PFSK-1 (cell line): ENCODE measurements at regions not wholly inside any gene's neighbourhood (a gene's known extent, or its start where the extent isn't known, plus 50 kb on each side); places are given as distances from the start of the nearest gene placed in this dataset.

Source experiments
- FOXP2 ChIP-seq: optimal IDR thresholded peaks from 2 replicates; pipeline ENCODE3; 2011; ENCODE audit warnings: borderline replicate concordance, control low read depth, inconsistent platforms; ENCODE audit not compliant: insufficient read depth; ENCODE audit errors: extremely low read length, extremely low read depth
- POLR2AphosphoS5 ChIP-seq: IDR thresholded peaks from 2 replicates; pipeline ENCODE4 v1.6.1; 2012; ENCODE audit warnings: low read depth, mild to moderate bottlenecking, control low read depth, low read length, moderate library complexity
- SIN3A ChIP-seq: IDR thresholded peaks from 2 replicates; pipeline ENCODE4 v1.6.1; 2012; ENCODE audit warnings: mild to moderate bottlenecking, low read length, moderate library complexity, borderline replicate concordance; ENCODE audit not compliant: insufficient read depth
- TAF1 ChIP-seq: IDR thresholded peaks from 2 replicates; pipeline ENCODE4 v1.6.1; 2012; ENCODE audit warnings: low read length, control low read depth, borderline replicate concordance; ENCODE audit not compliant: insufficient read depth
- TF ChIP-seq, protein P1 (sequence below), 2 experiments: IDR thresholded peaks; 2 replicates each; pipeline versions ENCODE4 v1.6.1 to v1.8.0; 2011 to 2012; ENCODE audit warnings: low read depth in 2 of 2, low read length in 2 of 2, control low read depth in 1 of 2, inconsistent platforms in 1 of 2, mild to moderate bottlenecking in 1 of 2, moderate library complexity in 1 of 2; ENCODE audit not compliant: insufficient read depth in 1 of 2

DNA sequence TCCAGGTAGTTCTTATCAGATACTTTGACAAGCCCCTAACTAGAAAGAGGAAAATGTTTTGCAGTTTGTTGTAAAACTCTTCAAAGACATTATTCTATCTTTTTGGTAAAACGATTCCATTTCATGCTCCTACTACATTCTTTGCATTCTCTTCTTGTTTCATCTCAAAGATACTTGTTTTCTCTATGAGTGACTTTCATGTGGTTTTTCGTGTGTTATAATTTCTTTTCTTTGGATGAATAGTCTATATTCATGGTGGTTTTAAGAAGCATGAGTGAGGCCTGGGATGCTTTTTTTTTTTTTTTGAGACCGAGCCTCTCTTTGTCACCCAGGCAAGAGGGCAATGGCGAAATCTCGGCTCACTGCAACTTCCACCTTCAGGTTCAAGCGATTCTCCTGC is 292.5 kb upstream of the LYZL1 start:
- no peak for TF ChIP-seq SIN3A
- TF ChIP-seq, protein P1, sequence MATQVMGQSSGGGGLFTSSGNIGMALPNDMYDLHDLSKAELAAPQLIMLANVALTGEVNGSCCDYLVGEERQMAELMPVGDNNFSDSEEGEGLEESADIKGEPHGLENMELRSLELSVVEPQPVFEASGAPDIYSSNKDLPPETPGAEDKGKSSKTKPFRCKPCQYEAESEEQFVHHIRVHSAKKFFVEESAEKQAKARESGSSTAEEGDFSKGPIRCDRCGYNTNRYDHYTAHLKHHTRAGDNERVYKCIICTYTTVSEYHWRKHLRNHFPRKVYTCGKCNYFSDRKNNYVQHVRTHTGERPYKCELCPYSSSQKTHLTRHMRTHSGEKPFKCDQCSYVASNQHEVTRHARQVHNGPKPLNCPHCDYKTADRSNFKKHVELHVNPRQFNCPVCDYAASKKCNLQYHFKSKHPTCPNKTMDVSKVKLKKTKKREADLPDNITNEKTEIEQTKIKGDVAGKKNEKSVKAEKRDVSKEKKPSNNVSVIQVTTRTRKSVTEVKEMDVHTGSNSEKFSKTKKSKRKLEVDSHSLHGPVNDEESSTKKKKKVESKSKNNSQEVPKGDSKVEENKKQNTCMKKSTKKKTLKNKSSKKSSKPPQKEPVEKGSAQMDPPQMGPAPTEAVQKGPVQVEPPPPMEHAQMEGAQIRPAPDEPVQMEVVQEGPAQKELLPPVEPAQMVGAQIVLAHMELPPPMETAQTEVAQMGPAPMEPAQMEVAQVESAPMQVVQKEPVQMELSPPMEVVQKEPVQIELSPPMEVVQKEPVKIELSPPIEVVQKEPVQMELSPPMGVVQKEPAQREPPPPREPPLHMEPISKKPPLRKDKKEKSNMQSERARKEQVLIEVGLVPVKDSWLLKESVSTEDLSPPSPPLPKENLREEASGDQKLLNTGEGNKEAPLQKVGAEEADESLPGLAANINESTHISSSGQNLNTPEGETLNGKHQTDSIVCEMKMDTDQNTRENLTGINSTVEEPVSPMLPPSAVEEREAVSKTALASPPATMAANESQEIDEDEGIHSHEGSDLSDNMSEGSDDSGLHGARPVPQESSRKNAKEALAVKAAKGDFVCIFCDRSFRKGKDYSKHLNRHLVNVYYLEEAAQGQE (IDR thresholded peaks at IDR 0.05; ENCODE audit: insufficient read depth in 1 of 2, low read depth in 2 of 2, low read length in 2 of 2), result no peak
- no peak for TF ChIP-seq POLR2AphosphoS5
- TF ChIP-seq TAF1, result no peak
- TF ChIP-seq FOXP2, result no peak

DNA sequence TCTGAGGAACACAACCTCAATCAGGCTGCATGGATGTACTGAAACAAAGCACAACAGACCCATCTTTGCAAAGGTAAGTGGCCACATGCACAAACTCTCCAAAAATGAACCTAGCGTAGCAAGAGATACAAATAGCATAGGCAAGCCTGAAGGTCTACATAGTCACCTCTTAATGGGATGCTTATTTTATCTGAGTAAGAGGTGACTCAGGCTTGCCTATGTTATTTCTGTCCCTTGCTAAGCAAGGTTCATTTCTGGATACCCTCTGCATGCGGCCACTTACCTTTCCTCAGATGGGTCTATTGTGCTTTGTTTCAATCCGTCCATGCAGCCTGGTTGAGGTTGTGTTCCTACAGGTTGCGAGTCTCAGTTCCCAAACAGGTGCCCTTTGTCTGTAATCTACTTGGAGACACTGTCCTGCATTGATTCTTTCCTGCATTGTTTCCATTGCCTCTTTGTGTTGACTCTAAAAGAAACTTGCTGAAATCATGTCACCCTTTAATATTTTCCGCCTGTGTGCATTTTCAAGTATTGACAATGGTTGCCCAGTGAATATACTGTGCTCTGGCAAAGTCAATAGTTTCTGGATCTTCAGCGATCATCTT is 291.8 kb upstream of the LYZL1 start:
- TF ChIP-seq POLR2AphosphoS5 (no peak), FOXP2 (no peak), SIN3A (no peak), TAF1 (no peak)
- TF ChIP-seq, protein P1 (IDR thresholded peaks at IDR 0.05; ENCODE audit: insufficient read depth in 1 of 2, low read depth in 2 of 2, low read length in 2 of 2), result no peak

DNA sequence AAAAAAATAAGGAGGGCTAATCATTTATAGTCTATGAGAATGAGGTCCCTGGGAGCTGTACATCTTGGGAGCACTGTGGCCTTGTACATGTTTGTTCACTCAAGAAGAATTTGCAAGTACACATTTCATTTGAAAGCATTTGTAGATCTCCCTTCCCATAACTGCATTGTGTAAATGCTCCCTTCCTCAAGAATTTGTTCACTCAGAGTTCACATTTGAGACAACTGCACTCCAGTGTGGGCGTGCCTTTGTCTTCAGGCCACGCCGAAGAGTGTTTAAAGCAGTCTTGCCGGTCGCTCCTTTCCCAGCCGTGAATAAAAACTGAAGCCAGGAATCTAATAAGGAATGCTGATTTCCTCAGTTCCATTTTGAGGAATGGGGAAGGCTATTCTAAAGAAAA is 291.1 kb upstream of the LYZL1 start:
- TF ChIP-seq, protein P1 (IDR thresholded peaks at IDR 0.05; ENCODE audit: insufficient read depth in 1 of 2, low read depth in 2 of 2, low read length in 2 of 2), result no peak
- TF ChIP-seq FOXP2 (no peak), SIN3A (no peak), TAF1 (no peak), POLR2AphosphoS5 (no peak)

DNA sequence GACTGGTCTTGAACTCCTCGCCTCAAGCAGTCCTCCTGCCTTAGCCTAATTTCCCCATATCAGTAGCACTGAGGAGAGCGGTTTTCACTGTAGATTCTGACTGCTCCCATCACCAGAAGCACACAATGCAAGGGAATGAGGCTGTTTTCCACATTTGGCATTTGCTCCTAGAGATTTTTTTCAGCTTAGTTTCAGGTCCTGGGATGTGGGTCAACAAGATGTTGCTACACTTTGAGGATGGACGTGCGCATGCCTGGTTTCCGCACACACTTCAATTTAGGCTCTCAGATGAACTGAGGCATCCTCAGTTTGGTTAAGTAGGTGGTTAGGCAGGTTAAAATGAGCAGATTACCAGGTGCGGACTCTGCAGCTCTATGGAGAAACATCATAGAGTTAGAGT is 287.1 kb upstream of the LYZL1 start:
- TF ChIP-seq FOXP2 (no peak), SIN3A (no peak), TAF1 (no peak), POLR2AphosphoS5 (no peak)
- TF ChIP-seq, protein P1 (IDR thresholded peaks at IDR 0.05; ENCODE audit: insufficient read depth in 1 of 2, low read depth in 2 of 2, low read length in 2 of 2), result no peak

DNA sequence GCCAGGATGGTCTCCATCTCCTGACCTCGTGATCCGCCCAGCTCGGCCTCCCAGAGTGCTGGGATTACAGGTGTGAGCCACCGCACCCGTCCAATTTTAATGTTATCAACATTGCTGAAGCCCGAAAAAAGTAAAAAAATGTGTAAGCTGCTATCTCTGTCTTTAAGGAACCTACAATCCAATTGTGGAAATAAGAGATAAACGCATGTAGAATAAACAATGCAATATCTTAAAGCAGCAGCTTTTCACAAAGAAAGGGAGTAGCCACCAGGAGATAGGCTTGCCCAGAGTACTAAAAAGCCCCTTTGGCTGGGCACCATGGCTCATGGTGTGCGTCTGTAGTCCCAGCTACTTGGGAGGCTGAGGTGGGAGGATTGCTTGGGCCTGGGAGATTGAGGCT is 282.9 kb upstream of the LYZL1 start:
- no peak for TF ChIP-seq SIN3A

DNA sequence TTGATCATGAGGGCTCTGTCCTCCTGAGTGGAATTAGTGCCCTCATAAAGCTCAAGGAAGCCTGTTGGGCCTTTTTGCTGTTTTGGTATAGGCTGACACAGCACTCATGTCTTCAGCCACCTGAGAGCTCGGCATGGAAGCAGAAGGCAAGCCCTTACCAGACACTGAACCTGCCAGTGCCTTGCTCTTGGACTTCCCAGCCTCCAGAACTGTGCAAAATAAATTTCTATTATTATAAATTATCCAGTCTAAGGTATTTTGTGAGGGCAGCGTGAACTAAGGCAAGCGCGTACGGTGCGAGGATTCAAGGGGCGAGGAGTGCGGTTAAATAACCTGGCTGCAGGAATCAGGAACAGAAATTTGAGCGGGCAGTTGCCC is 281.5 kb upstream of the LYZL1 start:
- TF ChIP-seq SIN3A (no peak), TAF1 (no peak), FOXP2 (no peak), POLR2AphosphoS5 (no peak)
- TF ChIP-seq, protein P1 (IDR thresholded peaks at IDR 0.05; ENCODE audit: insufficient read depth in 1 of 2, low read depth in 2 of 2, low read length in 2 of 2), result no peak
